A549 (cell line): ENCODE measurements at regions not wholly inside any gene's neighbourhood (a gene's known extent, or its start where the extent isn't known, plus 50 kb on each side); places are given as distances from the start of the nearest gene placed in this dataset.

Experiments
- ATAC-seq, 2 experiments: fragments of 200-7000 bp in 1 of 2; fragments of >200 bp in 1 of 2; cut with Nextera tagmentation in 1 of 2; cut with Tn5 transposase in 1 of 2; 3 replicates each; pipeline versions ENCODE4 v1.8.0 to v1.9.1; 2018 to 2020; ENCODE audit warnings: mild to moderate bottlenecking in 1 of 2, moderate library complexity in 1 of 2
- CTCF ChIA-PET: fragments of 300-600 bp; sonication (Branson Sonifier 250); formaldehyde crosslinking; extraction: SDS; loops from one replicate; lab custom pipeline; 2021; ENCODE audit warnings: antibody characterized with exemption, inconsistent platforms; lab: Yijun Ruan, JAX
- POLR2A ChIA-PET: fragments of 350-600 bp; formaldehyde crosslinking; extraction: SDS; loops from one replicate; lab custom pipeline; 2021; ENCODE audit warnings: antibody characterized with exemption, inconsistent platforms; lab: Yijun Ruan, JAX
- DNase-seq, 2 experiments: peaks; one replicate each; pipeline versions ENCODE4 v3.0.0 to v3.0.0-alpha.2; 2011 to 2016; ENCODE audit warnings: low read depth in 1 of 2, low spot score in 1 of 2
- FAIRE-seq: peaks from 2 replicates; lab custom pipeline; 2011; peaks lifted over from hg19 to GRCh38; lab: Jason Lieb, UNC
- H3K27ac ChIP-seq, 2 experiments: fragments of >200 bp; sonication (Bioruptor Twin); formaldehyde crosslinking; 3 replicates each; pipeline ENCODE4 v1.5.1; 2016 to 2017
- H3K4me1 ChIP-seq: fragments of >200 bp; sonication (Bioruptor Twin); formaldehyde crosslinking; 3 replicates; pipeline ENCODE4 v1.6.1; 2016
- H3K4me2 ChIP-seq: fragments of >200 bp; sonication (Bioruptor Twin); formaldehyde crosslinking; 3 replicates; pipeline ENCODE4 v1.6.1; 2016
- H3K4me3 ChIP-seq: fragments of >200 bp; sonication (Bioruptor Twin); formaldehyde crosslinking; 3 replicates; pipeline ENCODE4 v1.5.1; 2016
- H3K9me3 ChIP-seq: fragments of >200 bp; sonication (Bioruptor Twin); formaldehyde crosslinking; 3 replicates; pipeline ENCODE4 v1.6.1; 2016
- CBX2 ChIP-seq: fragments of 200-600 bp; sonication (generic); IDR thresholded peaks from 2 replicates; pipeline ENCODE4 v1.6.1; 2016; ENCODE audit warnings: low read depth, mild to moderate bottlenecking, borderline replicate concordance
- CBX8 ChIP-seq: fragments of 200-600 bp; sonication (generic); IDR thresholded peaks from 2 replicates; pipeline ENCODE4 v1.6.1; 2016
- CHD4 ChIP-seq: fragments of 200-600 bp; sonication (generic); IDR thresholded peaks from 2 replicates; pipeline ENCODE4 v1.6.1; 2016; ENCODE audit warnings: antibody characterized with exemption, mild to moderate bottlenecking, borderline replicate concordance
- EP300 ChIP-seq, 2 experiments: fragments of >200 bp; sonication (Bioruptor Twin); formaldehyde crosslinking; IDR thresholded peaks; 2 replicates in 1 of 2; 3 replicates in 1 of 2; pipeline ENCODE4 v1.6.1; 2016 to 2017
- FOSL2 ChIP-seq, 2 experiments: fragments of 450-650 bp in 1 of 2; fragments of >200 bp in 1 of 2; sonication (Bioruptor Twin) in 1 of 2; formaldehyde crosslinking; IDR thresholded peaks; 2 replicates each; pipeline versions ENCODE4 v1.5.0 to v1.6.1; 2016 to 2020; ENCODE audit warnings: mild to moderate bottlenecking in 1 of 2, moderate library complexity in 1 of 2
- FOXS1 ChIP-seq: fragments of 250-450 bp; sonication (Bioruptor Pico); IDR thresholded peaks from 2 replicates; pipeline ENCODE4 v1.5.0; 2020; ENCODE audit warnings: mild to moderate bottlenecking, moderate library complexity
- HDAC2 ChIP-seq: fragments of 200-600 bp; sonication (generic); IDR thresholded peaks from 2 replicates; pipeline ENCODE4 v1.6.1; 2016
- HOXA7 ChIP-seq: fragments of 250-450 bp; sonication (Bioruptor Pico); IDR thresholded peaks from 2 replicates; pipeline ENCODE4 v1.5.0; 2020; ENCODE audit warnings: mild to moderate bottlenecking, moderate library complexity
- HOXB5 ChIP-seq: fragments of 250-450 bp; sonication (Bioruptor Pico); IDR thresholded peaks from 2 replicates; pipeline ENCODE4 v1.5.0; 2020; ENCODE audit warnings: mild to moderate bottlenecking, moderate library complexity
- JUN ChIP-seq, 2 experiments: fragments of >200 bp; sonication (Bioruptor Twin); formaldehyde crosslinking; IDR thresholded peaks; 2 replicates in 1 of 2; 3 replicates in 1 of 2; pipeline ENCODE4 v1.6.1; 2016 to 2017
- KDM5A ChIP-seq: fragments of 200-600 bp; sonication (generic); IDR thresholded peaks from 2 replicates; pipeline ENCODE4 v1.6.1; 2016; ENCODE audit warnings: antibody characterized with exemption, mild to moderate bottlenecking
- MAFK ChIP-seq: fragments of 450-650 bp; IDR thresholded peaks from 2 replicates; pipeline ENCODE4 v1.6.1; 2014; ENCODE audit not compliant: partially characterized antibody
- MYC ChIP-seq: IDR thresholded peaks from 2 replicates; pipeline ENCODE4 v1.6.1; 2012; ENCODE audit warnings: mild to moderate bottlenecking, inconsistent platforms, low read length, improper control_type of control experiment, borderline replicate concordance
- NFE2L2 ChIP-seq: fragments of 150-350 bp; conservative IDR thresholded peaks from 2 replicates; pipeline ENCODE4 v1.6.1; 2014; ENCODE audit warnings: low read length
- NPAS2 ChIP-seq: fragments of 250-450 bp; sonication (Bioruptor Pico); IDR thresholded peaks from 2 replicates; pipeline ENCODE4 v1.8.0; 2022; ENCODE audit warnings: mild to moderate bottlenecking, moderate library complexity, borderline replicate concordance
- POLR2A ChIP-seq: IDR thresholded peaks from 2 replicates; pipeline ENCODE4 v1.6.1; 2012; ENCODE audit warnings: mild to moderate bottlenecking, low read length
- RAD21 ChIP-seq, 2 experiments: fragments of >200 bp in 1 of 2; sonication (Bioruptor Twin) in 1 of 2; formaldehyde crosslinking in 1 of 2; IDR thresholded peaks in 1 of 2; conservative IDR thresholded peaks in 1 of 2; 2 replicates in 1 of 2; 3 replicates in 1 of 2; pipeline ENCODE4 v1.6.1; 2012 to 2018; ENCODE audit warnings: inconsistent platforms in 1 of 2
- RARB ChIP-seq: fragments of 250-450 bp; sonication (Bioruptor Pico); IDR thresholded peaks from 2 replicates; pipeline ENCODE4 v1.8.0; 2021; ENCODE audit warnings: mild to moderate bottlenecking, moderate library complexity
- RCOR1 ChIP-seq: fragments of 150-350 bp; IDR thresholded peaks from 2 replicates; pipeline ENCODE4 v1.6.1; 2014; ENCODE audit warnings: antibody characterized with exemption, low read length, low read depth
- SMC3 ChIP-seq: fragments of >200 bp; sonication (Bioruptor Twin); formaldehyde crosslinking; IDR thresholded peaks from 3 replicates; pipeline ENCODE4 v1.6.1; 2018; ENCODE audit warnings: inconsistent platforms
- SREBF2 ChIP-seq: fragments of 450-650 bp; IDR thresholded peaks from 2 replicates; pipeline ENCODE4 v1.6.1; 2014; ENCODE audit warnings: mild to moderate bottlenecking, moderate library complexity
- ZNF302 ChIP-seq: fragments of 250-450 bp; sonication (Bioruptor Pico); IDR thresholded peaks from 2 replicates; pipeline ENCODE4 v1.9.0; 2021; ENCODE audit warnings: inconsistent platforms, mild to moderate bottlenecking, moderate library complexity
- WGBS: methylation state at CpG from one replicate; pipeline ENCODE4 v1.1.6; 2017; ENCODE audit errors: missing lambda C conversion rate; 5-methylcytosine and 5-hydroxymethylcytosine counted together
- TF ChIP-seq, protein P1 (sequence below): fragments of >200 bp; sonication (Bioruptor Twin); formaldehyde crosslinking; IDR thresholded peaks from 3 replicates; pipeline ENCODE4 v1.6.1; 2016
- TF ChIP-seq, protein P2 (sequence below): fragments of >200 bp; sonication (Bioruptor Twin); formaldehyde crosslinking; IDR thresholded peaks from 3 replicates; pipeline ENCODE4 v1.5.1; 2016
- TF ChIP-seq, protein P3 (sequence below): fragments of 450-650 bp; IDR thresholded peaks from 2 replicates; pipeline ENCODE4 v1.6.1; 2014; ENCODE audit warnings: antibody characterized with exemption
- TF ChIP-seq, protein P4 (sequence below): IDR thresholded peaks from 2 replicates; pipeline ENCODE4 v1.6.1; 2012

DNA sequence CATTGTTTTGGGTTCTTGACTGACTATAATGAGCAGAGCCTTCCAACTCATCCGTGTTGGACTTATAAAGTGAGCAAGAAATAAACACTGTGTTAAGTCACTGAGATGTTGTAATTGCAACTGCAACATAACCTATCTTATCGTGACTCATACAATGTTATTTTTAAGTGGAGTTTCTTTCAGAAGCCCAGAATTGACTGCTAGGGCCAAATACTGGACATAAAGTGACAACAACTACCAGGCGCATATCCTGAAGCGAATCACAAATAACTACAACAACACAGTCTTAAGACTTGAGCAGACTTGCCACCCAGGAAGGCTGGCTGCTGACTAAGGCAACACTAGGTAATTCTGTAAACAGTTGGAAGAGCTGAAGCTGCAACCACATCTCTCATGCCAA, 326.6 kb downstream of the COL12A1 start (continued):
- TF ChIP-seq, protein P1, sequence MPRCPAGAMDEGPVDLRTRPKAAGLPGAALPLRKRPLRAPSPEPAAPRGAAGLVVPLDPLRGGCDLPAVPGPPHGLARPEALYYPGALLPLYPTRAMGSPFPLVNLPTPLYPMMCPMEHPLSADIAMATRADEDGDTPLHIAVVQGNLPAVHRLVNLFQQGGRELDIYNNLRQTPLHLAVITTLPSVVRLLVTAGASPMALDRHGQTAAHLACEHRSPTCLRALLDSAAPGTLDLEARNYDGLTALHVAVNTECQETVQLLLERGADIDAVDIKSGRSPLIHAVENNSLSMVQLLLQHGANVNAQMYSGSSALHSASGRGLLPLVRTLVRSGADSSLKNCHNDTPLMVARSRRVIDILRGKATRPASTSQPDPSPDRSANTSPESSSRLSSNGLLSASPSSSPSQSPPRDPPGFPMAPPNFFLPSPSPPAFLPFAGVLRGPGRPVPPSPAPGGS, result no peak
- no peak for TF ChIP-seq CHD4
- no peak for TF ChIP-seq SMC3
- no peak for TF ChIP-seq POLR2A
- TF ChIP-seq CBX8, result no peak
- no peak for TF ChIP-seq EP300 (IDR thresholded peaks at IDR 0.05)
- no peak for TF ChIP-seq SREBF2
- no peak for TF ChIP-seq MAFK
- TF ChIP-seq KDM5A, result no peak
- TF ChIP-seq, protein P2, sequence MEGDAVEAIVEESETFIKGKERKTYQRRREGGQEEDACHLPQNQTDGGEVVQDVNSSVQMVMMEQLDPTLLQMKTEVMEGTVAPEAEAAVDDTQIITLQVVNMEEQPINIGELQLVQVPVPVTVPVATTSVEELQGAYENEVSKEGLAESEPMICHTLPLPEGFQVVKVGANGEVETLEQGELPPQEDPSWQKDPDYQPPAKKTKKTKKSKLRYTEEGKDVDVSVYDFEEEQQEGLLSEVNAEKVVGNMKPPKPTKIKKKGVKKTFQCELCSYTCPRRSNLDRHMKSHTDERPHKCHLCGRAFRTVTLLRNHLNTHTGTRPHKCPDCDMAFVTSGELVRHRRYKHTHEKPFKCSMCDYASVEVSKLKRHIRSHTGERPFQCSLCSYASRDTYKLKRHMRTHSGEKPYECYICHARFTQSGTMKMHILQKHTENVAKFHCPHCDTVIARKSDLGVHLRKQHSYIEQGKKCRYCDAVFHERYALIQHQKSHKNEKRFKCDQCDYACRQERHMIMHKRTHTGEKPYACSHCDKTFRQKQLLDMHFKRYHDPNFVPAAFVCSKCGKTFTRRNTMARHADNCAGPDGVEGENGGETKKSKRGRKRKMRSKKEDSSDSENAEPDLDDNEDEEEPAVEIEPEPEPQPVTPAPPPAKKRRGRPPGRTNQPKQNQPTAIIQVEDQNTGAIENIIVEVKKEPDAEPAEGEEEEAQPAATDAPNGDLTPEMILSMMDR, result no peak
- TF ChIP-seq, all 56 proteins: peak for 0

DNA sequence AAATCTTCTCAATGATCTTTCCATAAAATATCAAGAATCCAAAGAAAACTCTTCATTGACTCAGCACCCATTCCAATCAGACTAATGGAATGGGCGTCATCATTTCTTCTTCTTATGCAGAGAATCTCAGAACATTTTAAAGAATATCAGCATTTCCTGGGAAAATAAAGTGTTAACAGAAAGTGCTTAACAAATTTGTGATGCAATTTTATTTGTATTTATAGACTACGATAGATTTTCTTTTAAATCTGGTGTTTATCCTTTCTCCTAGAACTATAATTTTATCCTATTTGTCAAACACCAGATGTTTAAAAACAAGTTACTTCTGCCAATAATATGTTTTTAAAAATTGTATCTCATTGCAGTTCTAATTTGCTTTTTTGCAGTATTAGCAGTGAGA, 330.7 kb downstream of the COL12A1 start:
- ATAC-seq, result no peak
- Histone ChIP-seq H3K4me1 (peaks cover 8% of the 10 kb centered on the region; the same call in 1 of the 3 replicates), H3K27ac (no peak overlapping the region), H3K4me3 (no peak overlapping the region), H3K9me3 (no peaks in the 10 kb centered on the region), H3K4me2 (no peak overlapping the region)
- TF ChIP-seq RARB (CRISPR knock-in tag) (no peak), ZNF302 (CRISPR knock-in tag) (no peak), JUN (IDR thresholded peaks at IDR 0.05) (no peak), CBX2 (no peak), MYC (no peak)
- TF ChIP-seq, protein P3, sequence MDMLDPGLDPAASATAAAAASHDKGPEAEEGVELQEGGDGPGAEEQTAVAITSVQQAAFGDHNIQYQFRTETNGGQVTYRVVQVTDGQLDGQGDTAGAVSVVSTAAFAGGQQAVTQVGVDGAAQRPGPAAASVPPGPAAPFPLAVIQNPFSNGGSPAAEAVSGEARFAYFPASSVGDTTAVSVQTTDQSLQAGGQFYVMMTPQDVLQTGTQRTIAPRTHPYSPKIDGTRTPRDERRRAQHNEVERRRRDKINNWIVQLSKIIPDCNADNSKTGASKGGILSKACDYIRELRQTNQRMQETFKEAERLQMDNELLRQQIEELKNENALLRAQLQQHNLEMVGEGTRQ, result no peak
- no peak for FAIRE-seq
- ChIA-PET CTCF (no interaction called here), POLR2A (no interaction called here)
- no peak for DNase-seq
- 88% methylated on average over 2 of the region's 2 CpGs for whole genome bisulfite sequencing

DNA sequence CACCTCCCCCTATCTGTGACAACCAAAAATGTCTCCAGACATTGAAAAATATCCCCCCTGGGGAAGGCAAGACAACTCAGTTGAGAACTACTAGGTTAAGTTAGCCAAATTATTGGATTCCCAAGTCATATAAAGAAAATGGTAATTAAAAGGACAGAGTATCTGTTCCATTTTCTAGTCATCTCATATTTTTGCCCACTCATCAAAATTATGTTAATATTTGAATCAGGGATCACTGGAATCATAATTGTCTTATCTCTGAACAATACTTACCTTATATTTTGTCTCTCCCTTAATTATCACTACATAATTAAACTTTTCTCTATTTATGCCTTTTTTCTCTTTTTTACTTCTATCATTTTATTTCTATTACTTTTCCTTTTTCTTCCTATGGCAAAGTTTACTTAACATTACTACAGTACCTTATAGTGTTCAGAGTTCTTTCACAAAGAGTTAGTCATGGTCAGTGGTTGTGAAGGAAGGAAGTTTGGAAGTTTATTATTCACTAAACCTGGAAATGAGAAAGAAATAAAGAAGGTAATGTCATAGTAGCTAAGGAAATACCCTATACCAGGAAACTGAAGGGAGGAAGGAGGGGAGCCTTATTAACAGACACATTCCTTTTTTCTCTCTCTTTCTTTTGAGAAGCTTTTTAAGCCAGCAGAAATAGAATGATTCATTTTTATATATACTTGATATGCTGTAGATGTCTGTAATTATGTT, 332.9 kb downstream of the COL12A1 start:
- no peak for ATAC-seq
- no peak overlapping the region for H3K27ac ChIP-seq
- H3K4me2 ChIP-seq, result no peak overlapping the region
- CTCF ChIA-PET, result no interaction called here
- no peak overlapping the region for H3K4me3 ChIP-seq
- no peak for FAIRE-seq
- peaks cover 4% of the 10 kb centered on the region; the same call in 1 of the 3 replicates for H3K4me1 ChIP-seq
- TF ChIP-seq MAFK, result peak; percentile 86
- TF ChIP-seq NPAS2 (CRISPR knock-in tag), result no peak
- TF ChIP-seq, all 56 proteins: peak for 1
- H3K9me3 ChIP-seq, result no peaks in the 10 kb centered on the region
- no peak for DNase-seq
- POLR2A ChIA-PET, result no interaction called here

DNA sequence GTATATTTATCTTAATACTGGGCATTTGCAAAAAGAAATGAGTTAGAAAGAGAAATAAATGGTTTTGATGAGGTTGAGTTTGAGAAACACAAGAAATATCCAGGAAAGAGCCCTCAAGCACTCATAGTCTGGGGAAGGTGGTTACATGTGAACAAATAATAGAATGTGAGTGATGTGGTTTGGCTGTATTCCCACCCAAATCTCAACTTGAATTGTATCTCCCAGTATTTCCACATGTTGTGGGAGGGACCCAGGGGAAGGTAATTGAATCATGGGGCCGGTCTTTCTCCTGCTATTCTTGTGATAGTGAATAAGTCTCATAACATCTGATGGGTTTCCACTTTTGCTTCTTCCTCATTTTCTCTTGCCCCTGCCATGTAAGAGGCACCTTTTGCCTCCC, 334.1 kb downstream of the COL12A1 start:
- CTCF ChIA-PET, result no interaction called here
- no peak for FAIRE-seq
- TF ChIP-seq FOXS1 (CRISPR knock-in tag), result no peak
- TF ChIP-seq MAFK, result no peak
- TF ChIP-seq JUN (IDR thresholded peaks at IDR 0.05), result no peak
- TF ChIP-seq NFE2L2, result no peak
- TF ChIP-seq, protein P4, sequence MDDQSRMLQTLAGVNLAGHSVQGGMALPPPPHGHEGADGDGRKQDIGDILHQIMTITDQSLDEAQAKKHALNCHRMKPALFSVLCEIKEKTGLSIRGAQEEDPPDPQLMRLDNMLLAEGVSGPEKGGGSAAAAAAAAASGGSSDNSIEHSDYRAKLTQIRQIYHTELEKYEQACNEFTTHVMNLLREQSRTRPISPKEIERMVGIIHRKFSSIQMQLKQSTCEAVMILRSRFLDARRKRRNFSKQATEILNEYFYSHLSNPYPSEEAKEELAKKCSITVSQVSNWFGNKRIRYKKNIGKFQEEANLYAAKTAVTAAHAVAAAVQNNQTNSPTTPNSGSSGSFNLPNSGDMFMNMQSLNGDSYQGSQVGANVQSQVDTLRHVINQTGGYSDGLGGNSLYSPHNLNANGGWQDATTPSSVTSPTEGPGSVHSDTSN, result no peak
- no peak for TF ChIP-seq HOXB5 (CRISPR knock-in tag)
- TF ChIP-seq HDAC2, result no peak
- TF ChIP-seq RCOR1, result no peak
- TF ChIP-seq FOSL2 (IDR thresholded peaks at IDR 0.05), result no peak
- no peak for TF ChIP-seq FOSL2 (CRISPR knock-in tag; IDR thresholded peaks at IDR 0.05)
- TF ChIP-seq RAD21 (conservative IDR thresholded peaks at IDR 0.05 in 1 of 2, IDR thresholded peaks at IDR 0.05 in 1 of 2), result no peak
- TF ChIP-seq HOXA7, result no peak
- TF ChIP-seq, all 56 proteins: peak for 0
- POLR2A ChIA-PET, result no interaction called here
- Histone ChIP-seq H3K27ac (no peak overlapping the region), H3K4me3 (no peak overlapping the region), H3K4me1 (peaks cover 4% of the 10 kb centered on the region; the same call in 1 of the 3 replicates), H3K4me2 (no peak overlapping the region), H3K9me3 (no peaks in the 10 kb centered on the region)
- DNase-seq (no peak), ATAC-seq (no peak)
- 75% methylated on average over 1 of the region's 1 CpG for whole genome bisulfite sequencing
